Gastroesophageal sphincter (tissue), 2 donors: ENCODE measurements at regions not wholly inside any gene's neighbourhood (a gene's known extent, or its start where the extent isn't known, plus 50 kb on each side); places are given as distances from the start of the nearest gene placed in this dataset.

Experiments used
- EP300 ChIP-seq: sonication (generic); formaldehyde crosslinking; IDR thresholded peaks from one replicate; pipeline ENCODE4 v1.6.1; 2017; ENCODE audit warnings: antibody characterized with exemption, mild to moderate bottlenecking
- POLR2A ChIP-seq, 2 donors: fragments of 450-650 bp; IDR thresholded peaks; one replicate each; pipeline ENCODE4 v1.6.1; 2017; ENCODE audit warnings: antibody characterized with exemption in 2 of 2, mild to moderate bottlenecking in 2 of 2, moderate library complexity in 1 of 2

DNA sequence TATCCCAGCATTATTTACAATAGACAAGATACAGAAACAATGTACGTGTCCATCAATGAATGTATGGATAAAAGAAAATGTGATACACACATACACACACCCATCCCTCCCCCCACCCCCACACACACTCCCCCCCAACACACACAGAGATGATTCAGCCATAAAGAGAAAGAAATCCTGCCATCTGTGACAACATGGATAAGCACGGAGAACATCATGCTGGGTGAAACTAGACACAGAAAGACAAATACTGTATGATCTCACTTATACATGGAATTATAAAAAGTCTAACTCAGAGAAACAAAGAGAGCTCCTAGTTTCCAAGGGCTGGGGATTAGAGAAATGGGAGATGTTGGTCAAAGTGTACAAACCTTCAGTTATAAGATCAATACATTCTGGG is 104.8 kb upstream of the LY86 start:
- no peak for TF ChIP-seq POLR2A (IDR thresholded peaks at IDR 0.05)
- no peak for TF ChIP-seq EP300
